ENCODE measurements at regions not wholly inside any gene's neighbourhood (a gene's known extent, or its start where the extent isn't known, plus 50 kb on each side); places are given as distances from the start of the nearest gene placed in this dataset.

GRCh38 chr2:41394541-41394940 lies 653.3 kb upstream of the PKDCC start:
- no peaks in the 10 kb centered on the region for H3K36me3 Mint-ChIP-seq (ENCODE audit: insufficient read depth)
- H3K27me3 Mint-ChIP-seq = no peaks in the 10 kb centered on the region
- DNase-seq (ENCODE audit: low spot score in 2 of 2) (no peak), ATAC-seq (replicated peaks; ENCODE audit: extremely low read depth, poor library complexity, severe bottlenecking) (no peak)
- H3K9me3 Mint-ChIP-seq = peaks cover 15% of the 10 kb centered on the region
- no peaks in the 10 kb centered on the region for H3K4me1 Mint-ChIP-seq
- no peak overlapping the region for H3K27ac Mint-ChIP-seq (ENCODE audit: low read depth)
- no peak overlapping the region for H3K4me3 Mint-ChIP-seq

- no peak overlapping the region for H3K4me3 Mint-ChIP-seq
- no peak overlapping the region for H3K27ac Mint-ChIP-seq (ENCODE audit: low read depth)
- H3K36me3 Mint-ChIP-seq (ENCODE audit: insufficient read depth) = no peaks in the 10 kb centered on the region
- no peaks in the 10 kb centered on the region for H3K4me1 Mint-ChIP-seq
- peaks cover 15% of the 10 kb centered on the region for H3K9me3 Mint-ChIP-seq
- no peak for DNase-seq (ENCODE audit: low spot score in 2 of 2)
- H3K27me3 Mint-ChIP-seq = no peaks in the 10 kb centered on the region
- no peak for ATAC-seq (replicated peaks; ENCODE audit: extremely low read depth, poor library complexity, severe bottlenecking)
Measured at GRCh38 chr2:41395692-41396091, 652.1 kb upstream of the PKDCC start.

- no peak for DNase-seq (ENCODE audit: low spot score in 2 of 2)
- Mint-ChIP-seq H3K27ac (ENCODE audit: low read depth) (no peak overlapping the region), H3K27me3 (no peaks in the 10 kb centered on the region), H3K4me3 (no peak overlapping the region), H3K4me1 (no peaks in the 10 kb centered on the region), H3K9me3 (peaks cover 12% of the 10 kb centered on the region), H3K36me3 (ENCODE audit: insufficient read depth) (no peaks in the 10 kb centered on the region)
- ATAC-seq (replicated peaks; ENCODE audit: extremely low read depth, poor library complexity, severe bottlenecking) = no peak
Measured at GRCh38 chr2:41399437-41400087, 648.3 kb upstream of the PKDCC start.

- Mint-ChIP-seq H3K27me3 (no peaks in the 10 kb centered on the region), H3K9me3 (peaks cover 9% of the 10 kb centered on the region), H3K4me1 (no peaks in the 10 kb centered on the region), H3K36me3 (ENCODE audit: insufficient read depth) (no peaks in the 10 kb centered on the region), H3K27ac (ENCODE audit: low read depth) (no peak overlapping the region), H3K4me3 (no peak overlapping the region)
- DNase-seq (ENCODE audit: low spot score in 2 of 2) (no peak), ATAC-seq (replicated peaks; ENCODE audit: extremely low read depth, poor library complexity, severe bottlenecking) (no peak)
Measured at GRCh38 chr2:41400088-41400665, 647.6 kb upstream of the PKDCC start.

GRCh38 chr2:41405441-41405840 lies 642.4 kb upstream of the PKDCC start:
- Mint-ChIP-seq H3K27ac (ENCODE audit: low read depth) (no peak overlapping the region), H3K4me1 (no peaks in the 10 kb centered on the region), H3K27me3 (peaks cover 3% of the 10 kb centered on the region), H3K9me3 (peaks cover 2% of the 10 kb centered on the region), H3K4me3 (no peak overlapping the region), H3K36me3 (ENCODE audit: insufficient read depth) (no peaks in the 10 kb centered on the region)
- no peak for DNase-seq (ENCODE audit: low spot score in 2 of 2)
- ATAC-seq (replicated peaks; ENCODE audit: extremely low read depth, poor library complexity, severe bottlenecking) = no peak

GRCh38 chr2:41409328-41409727 lies 638.5 kb upstream of the PKDCC start:
- Mint-ChIP-seq H3K27ac (ENCODE audit: low read depth) (no peak overlapping the region), H3K9me3 (peaks cover 8% of the 10 kb centered on the region), H3K36me3 (ENCODE audit: insufficient read depth) (no peaks in the 10 kb centered on the region), H3K4me1 (no peaks in the 10 kb centered on the region), H3K27me3 (peaks cover 9% of the 10 kb centered on the region), H3K4me3 (no peak overlapping the region)
- DNase-seq (ENCODE audit: low spot score in 2 of 2) = no peak
- ATAC-seq (replicated peaks; ENCODE audit: extremely low read depth, poor library complexity, severe bottlenecking) = no peak

- Mint-ChIP-seq H3K4me1 (no peaks in the 10 kb centered on the region), H3K4me3 (no peak overlapping the region), H3K36me3 (ENCODE audit: insufficient read depth) (no peaks in the 10 kb centered on the region), H3K9me3 (peaks cover 8% of the 10 kb centered on the region), H3K27me3 (peaks cover 9% of the 10 kb centered on the region), H3K27ac (ENCODE audit: low read depth) (no peak overlapping the region)
- DNase-seq (ENCODE audit: low spot score in 2 of 2) = no peak
- ATAC-seq (replicated peaks; ENCODE audit: extremely low read depth, poor library complexity, severe bottlenecking) = no peak
Measured at GRCh38 chr2:41410011-41410410, 637.8 kb upstream of the PKDCC start.

GRCh38 chr2:41413813-41414485 lies 633.9 kb upstream of the PKDCC start:
- H3K4me3 Mint-ChIP-seq = no peak overlapping the region
- ATAC-seq (replicated peaks; ENCODE audit: extremely low read depth, poor library complexity, severe bottlenecking) (no peak), DNase-seq (ENCODE audit: low spot score in 2 of 2) (no peak)
- H3K27me3 Mint-ChIP-seq = peaks cover 9% of the 10 kb centered on the region
- H3K9me3 Mint-ChIP-seq = peaks cover 8% of the 10 kb centered on the region
- no peak overlapping the region for H3K27ac Mint-ChIP-seq (ENCODE audit: low read depth)
- no peaks in the 10 kb centered on the region for H3K36me3 Mint-ChIP-seq (ENCODE audit: insufficient read depth)
- no peaks in the 10 kb centered on the region for H3K4me1 Mint-ChIP-seq

GRCh38 chr2:41414486-41415230 lies 633.2 kb upstream of the PKDCC start:
- Mint-ChIP-seq H3K27me3 (peaks cover 9% of the 10 kb centered on the region), H3K4me3 (no peak overlapping the region), H3K4me1 (no peaks in the 10 kb centered on the region), H3K36me3 (ENCODE audit: insufficient read depth) (no peaks in the 10 kb centered on the region), H3K9me3 (peaks cover 8% of the 10 kb centered on the region), H3K27ac (ENCODE audit: low read depth) (no peak overlapping the region)
- ATAC-seq (replicated peaks; ENCODE audit: extremely low read depth, poor library complexity, severe bottlenecking) (no peak), DNase-seq (ENCODE audit: low spot score in 2 of 2) (no peak)

- ATAC-seq (replicated peaks; ENCODE audit: extremely low read depth, poor library complexity, severe bottlenecking) (no peak), DNase-seq (ENCODE audit: low spot score in 2 of 2) (no peak)
- Mint-ChIP-seq H3K27me3 (no peaks in the 10 kb centered on the region), H3K36me3 (ENCODE audit: insufficient read depth) (no peaks in the 10 kb centered on the region), H3K4me3 (no peak overlapping the region), H3K27ac (ENCODE audit: low read depth) (no peak overlapping the region), H3K4me1 (no peaks in the 10 kb centered on the region), H3K9me3 (no peaks in the 10 kb centered on the region)
Measured at GRCh38 chr2:41417511-41417910, 630.3 kb upstream of the PKDCC start.

- Mint-ChIP-seq H3K4me1 (no peaks in the 10 kb centered on the region), H3K36me3 (ENCODE audit: insufficient read depth) (no peaks in the 10 kb centered on the region), H3K27ac (ENCODE audit: low read depth) (no peak overlapping the region), H3K4me3 (no peak overlapping the region), H3K9me3 (no peaks in the 10 kb centered on the region), H3K27me3 (no peaks in the 10 kb centered on the region)
- DNase-seq (ENCODE audit: low spot score in 2 of 2) (no peak), ATAC-seq (replicated peaks; ENCODE audit: extremely low read depth, poor library complexity, severe bottlenecking) (no peak)
Measured at GRCh38 chr2:41420219-41420618, 627.6 kb upstream of the PKDCC start.

- H3K4me3 Mint-ChIP-seq = no peak overlapping the region
- ATAC-seq (replicated peaks; ENCODE audit: extremely low read depth, poor library complexity, severe bottlenecking) (no peak), DNase-seq (ENCODE audit: low spot score in 2 of 2) (no peak)
- no peaks in the 10 kb centered on the region for H3K27me3 Mint-ChIP-seq
- H3K9me3 Mint-ChIP-seq = no peaks in the 10 kb centered on the region
- H3K27ac Mint-ChIP-seq (ENCODE audit: low read depth) = no peak overlapping the region
- no peaks in the 10 kb centered on the region for H3K36me3 Mint-ChIP-seq (ENCODE audit: insufficient read depth)
- H3K4me1 Mint-ChIP-seq = no peaks in the 10 kb centered on the region
Measured at GRCh38 chr2:41420872-41421271, 626.9 kb upstream of the PKDCC start.

- no peaks in the 10 kb centered on the region for H3K36me3 Mint-ChIP-seq (ENCODE audit: insufficient read depth)
- no peak overlapping the region for H3K4me3 Mint-ChIP-seq
- H3K27ac Mint-ChIP-seq (ENCODE audit: low read depth) = no peak overlapping the region
- H3K9me3 Mint-ChIP-seq = no peaks in the 10 kb centered on the region
- no peak for DNase-seq (ENCODE audit: low spot score in 2 of 2)
- no peaks in the 10 kb centered on the region for H3K4me1 Mint-ChIP-seq
- ATAC-seq (replicated peaks; ENCODE audit: extremely low read depth, poor library complexity, severe bottlenecking) = no peak
- no peaks in the 10 kb centered on the region for H3K27me3 Mint-ChIP-seq
Measured at GRCh38 chr2:41431756-41432155, 616.1 kb upstream of the PKDCC start.

All from central memory CD8-positive, alpha-beta T cell (primary cell).